C1 segment of cervical spinal cord (tissue), 14 donors: ENCODE measurements at regions not wholly inside any gene's neighbourhood (a gene's known extent, or its start where the extent isn't known, plus 50 kb on each side); places are given as distances from the start of the nearest gene placed in this dataset.

ENCODE experiments used
- DNase-seq, 14 donors: peaks; one replicate each; lab custom pipeline; 2025; lab: John Stamatoyannopoulos, UW

DNA sequence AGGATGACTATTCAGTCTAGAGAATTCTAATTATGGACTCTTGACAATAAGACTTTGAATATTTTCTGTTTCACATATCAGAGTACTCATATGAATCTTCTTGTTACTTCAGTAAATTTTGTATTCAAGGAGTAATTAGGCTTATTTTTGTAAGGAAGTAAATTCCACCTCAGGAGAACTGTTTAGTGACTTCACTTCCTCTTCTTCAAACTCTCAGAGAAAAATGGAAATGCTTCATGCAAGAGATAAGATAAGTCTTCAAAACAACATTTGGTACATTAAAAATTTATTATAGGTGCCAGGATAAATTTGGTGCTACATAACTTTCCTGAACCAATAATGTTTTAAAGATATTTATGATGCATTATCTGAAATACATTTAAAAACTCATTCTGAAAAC lies 1421.9 kb downstream of the PCDH7 start:
- DNase-seq, result no peak

DNA sequence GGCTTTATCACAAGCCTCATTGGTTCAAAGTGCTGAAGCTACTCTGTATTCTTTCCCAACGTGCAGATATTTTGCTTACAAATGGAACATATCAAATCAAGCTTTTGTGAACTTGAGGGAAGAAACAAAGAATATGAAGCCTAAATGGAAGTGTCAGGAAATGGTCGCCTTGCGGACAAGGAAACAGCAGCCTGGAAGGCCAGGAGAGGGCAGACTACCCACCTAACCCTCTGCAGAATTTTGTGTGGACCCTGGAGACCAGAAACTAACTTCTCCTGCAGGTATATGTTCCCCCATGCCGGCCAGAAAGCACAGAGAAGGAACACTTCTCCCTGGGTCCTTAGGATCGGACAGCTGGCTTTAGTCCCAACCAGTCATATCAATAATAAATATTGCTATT lies 1425.8 kb downstream of the PCDH7 start:
- no peak for DNase-seq

DNA sequence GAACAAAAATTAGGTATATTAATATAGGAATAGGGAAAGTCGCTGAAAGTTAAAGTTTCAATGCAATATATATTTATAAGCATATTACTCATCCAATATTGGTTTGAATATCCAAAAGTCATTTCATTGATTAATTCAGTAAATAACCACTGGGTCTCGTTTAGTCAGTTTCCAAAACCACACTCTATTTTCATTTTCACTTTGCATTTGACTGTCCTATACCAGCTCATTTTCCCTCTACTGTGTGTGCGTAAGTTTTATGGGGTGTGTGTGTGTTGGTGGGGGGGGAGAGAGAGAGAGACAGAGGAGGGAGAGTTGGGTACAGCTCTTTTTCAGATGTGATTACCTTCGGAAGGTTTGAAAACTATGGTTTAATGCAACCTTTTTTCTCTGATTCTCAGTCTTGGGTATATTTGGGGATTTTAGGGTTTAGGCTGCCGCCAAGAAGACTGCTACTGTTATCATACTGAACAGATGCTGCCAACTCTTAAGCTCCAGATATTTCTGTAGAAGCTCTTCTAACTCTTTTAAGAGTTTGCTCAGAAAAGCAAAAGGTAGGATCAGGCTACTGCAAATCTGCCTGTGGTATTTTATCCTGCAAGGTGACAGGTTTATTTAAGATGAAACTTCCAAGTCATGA lies 1427.4 kb downstream of the PCDH7 start:
- no peak for DNase-seq

- no peak for DNase-seq
These were observed 1428.0 kb downstream of the PCDH7 start for GRCh38 chr4:32148111-32148666.

DNA sequence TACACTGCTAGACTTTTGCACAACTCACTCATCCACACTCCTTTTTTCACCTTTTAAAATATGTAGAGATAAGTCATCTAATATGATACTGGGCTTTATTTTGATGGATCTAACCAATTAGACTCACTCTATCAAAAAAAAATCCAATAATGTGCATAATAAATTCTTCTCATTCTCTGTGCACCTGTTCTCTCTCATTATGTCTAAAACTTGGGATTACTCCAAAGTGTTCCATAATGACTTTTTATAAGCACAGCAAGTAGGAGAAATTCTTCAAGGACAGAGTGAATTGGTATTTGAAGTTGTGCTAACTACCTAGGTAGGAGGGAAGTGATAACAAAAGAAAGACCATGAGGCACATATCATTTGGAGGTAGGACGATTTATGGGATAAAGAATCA lies 1438.8 kb downstream of the PCDH7 start:
- no peak for DNase-seq

DNA sequence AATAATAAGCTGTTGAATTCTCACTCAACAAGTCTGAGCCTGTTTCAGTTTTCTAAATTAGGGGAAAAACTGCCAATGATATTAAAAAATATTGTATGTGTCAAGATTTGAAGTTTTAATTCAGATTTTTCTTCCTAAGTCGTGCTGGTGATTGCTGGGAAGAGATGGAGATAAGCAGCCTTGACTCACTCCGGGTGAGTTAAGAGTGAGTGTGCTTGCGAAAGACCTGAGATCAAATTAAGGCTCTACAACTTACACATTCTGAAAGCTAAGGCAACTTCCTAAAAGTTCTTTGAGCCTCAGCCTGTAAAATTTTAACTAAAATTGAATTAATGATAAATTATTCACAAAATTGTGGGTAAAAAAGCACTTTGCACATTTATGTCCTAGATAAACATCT lies 1441.2 kb downstream of the PCDH7 start:
- no peak for DNase-seq

DNA sequence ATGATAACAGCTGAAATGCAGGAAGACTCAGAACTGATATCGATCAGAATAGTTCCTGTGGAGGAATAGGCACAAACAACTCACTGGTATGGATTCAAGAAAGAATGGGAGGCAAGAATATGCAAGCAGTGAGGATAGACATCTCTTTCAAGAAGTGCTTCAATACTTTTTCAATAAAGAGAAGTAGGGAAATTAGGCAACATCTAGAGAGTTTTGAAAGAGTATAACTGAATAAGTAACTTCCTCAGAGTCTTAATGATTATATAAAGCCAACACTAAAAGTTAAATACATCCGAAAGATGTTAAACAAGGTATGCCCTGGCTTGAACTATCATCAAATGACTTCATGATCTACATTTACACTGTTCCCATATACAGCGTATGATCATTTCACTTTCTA lies 1443.0 kb downstream of the PCDH7 start:
- DNase-seq, result no peak

DNA sequence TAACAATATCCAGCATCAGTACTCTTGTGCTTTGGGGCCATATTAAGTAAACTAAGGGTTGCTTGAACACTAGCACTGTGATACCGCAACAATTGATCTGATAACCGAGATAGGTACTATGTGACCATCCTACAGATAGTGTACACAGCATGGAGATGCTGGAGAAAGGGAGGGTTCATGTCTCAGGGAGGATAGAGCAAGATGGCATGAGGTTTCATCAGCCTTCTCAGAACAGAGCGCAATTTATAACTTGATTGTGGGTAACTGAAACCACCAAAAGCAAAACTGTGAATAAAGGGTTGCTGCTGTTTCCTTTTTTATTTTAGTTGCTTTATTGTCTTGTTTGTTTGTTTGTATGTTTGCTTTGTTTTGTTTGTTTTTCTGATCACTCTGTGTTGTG lies 1449.7 kb downstream of the PCDH7 start:
- no peak for DNase-seq

GRCh38 chr4:32172086-32172485 lies 1451.9 kb downstream of the PCDH7 start:
- DNase-seq, result no peak

DNA sequence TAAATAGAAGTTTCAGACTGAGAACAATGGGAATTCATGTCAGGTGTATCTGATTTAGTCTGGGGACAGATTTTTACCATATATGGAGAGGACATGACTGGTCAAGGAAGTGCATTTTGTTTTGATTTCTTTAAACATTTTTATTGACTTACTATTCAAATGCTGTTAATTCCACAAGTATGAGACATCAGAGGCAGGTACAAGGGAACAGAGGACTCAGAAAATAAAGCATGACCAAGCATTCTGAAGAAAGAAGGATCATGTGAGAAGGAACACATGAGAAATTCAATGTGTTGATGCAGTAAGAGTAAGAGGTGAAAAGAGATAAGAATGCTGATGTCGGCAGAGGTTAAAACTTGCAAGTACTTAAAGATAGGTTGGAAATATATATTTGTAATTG lies 1452.6 kb downstream of the PCDH7 start:
- DNase-seq, result no peak

DNA sequence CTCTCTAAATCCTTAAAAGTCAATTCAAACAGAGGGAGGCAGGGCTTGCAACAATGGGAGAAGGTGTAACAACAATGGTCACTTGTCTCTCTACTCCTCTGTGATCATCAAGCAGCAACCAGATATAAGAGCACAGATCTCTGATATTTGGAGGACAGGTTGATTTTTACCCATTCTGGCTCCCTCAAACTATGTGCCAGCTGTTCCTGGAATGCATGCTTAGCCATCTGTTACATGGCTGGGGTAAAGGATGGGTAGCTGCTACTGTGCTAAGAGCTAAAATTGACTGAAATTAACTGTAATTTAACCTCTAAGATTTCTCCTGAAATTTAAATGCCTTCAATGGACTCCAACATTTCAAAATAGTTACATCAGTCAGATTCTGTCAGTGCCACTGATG lies 1459.9 kb downstream of the PCDH7 start:
- no peak for DNase-seq

DNA sequence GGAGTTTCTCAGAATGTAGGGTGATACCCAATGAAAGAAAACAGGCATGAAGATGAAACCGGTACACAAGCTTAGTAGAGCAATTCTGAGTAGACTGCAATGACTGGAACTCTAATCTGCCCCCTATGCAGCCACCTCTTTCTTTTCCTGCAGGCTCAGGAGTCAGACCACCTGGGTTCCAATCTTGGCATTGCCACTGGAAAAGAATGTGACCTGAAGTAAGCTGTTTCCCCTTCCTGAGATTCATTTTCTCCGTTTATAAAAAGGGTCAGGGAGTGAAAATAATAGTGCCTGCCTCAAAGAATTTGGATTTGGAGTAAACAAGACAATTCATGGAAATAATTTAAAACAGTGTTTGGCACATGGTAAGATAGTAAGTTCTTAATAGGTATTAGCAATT lies 1464.0 kb downstream of the PCDH7 start:
- DNase-seq, result no peak

- no peak for DNase-seq
These were observed 1469.0 kb downstream of the PCDH7 start for GRCh38 chr4:32189130-32189529.

- no peak for DNase-seq
These were observed 1469.6 kb downstream of the PCDH7 start for GRCh38 chr4:32189788-32190187.

DNA sequence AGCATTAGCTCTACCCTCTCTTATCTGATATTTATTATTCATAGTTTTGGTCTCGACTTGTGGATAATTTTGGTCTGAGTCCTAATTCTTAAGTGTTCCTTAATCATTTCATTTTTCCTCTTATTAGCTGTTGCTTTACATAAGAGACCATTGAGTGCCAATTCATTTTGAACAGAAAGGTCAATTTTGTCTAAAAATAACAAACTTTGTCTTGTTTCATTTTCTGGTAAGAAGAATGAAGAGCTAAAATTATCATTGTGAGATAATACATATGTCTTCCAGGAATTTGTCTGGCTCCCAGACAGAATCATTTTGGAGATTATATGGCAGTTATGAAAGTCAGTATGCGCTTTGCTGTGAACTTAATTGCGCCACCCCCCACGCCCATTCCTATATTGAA lies 1471.8 kb downstream of the PCDH7 start:
- DNase-seq, result no peak

DNA sequence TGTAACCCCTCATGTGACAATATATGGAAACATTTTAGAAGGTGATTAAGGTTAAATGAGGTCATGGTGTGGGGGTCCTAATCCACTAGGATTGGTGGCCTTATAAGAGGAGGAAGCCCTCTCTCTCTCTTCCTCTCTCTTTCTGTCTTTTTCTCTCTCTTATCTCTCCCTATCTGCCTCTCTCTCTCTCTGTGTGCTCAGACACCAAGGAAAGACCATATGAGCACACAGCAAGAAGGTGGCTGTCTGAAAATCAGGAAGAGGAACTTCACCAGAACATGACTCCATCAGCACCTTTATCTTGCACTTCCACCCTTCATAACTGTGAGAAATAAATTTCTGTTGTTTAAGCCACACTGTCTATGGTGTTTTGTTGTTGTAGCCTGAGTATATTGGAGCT lies 1472.2 kb downstream of the PCDH7 start:
- no peak for DNase-seq

DNA sequence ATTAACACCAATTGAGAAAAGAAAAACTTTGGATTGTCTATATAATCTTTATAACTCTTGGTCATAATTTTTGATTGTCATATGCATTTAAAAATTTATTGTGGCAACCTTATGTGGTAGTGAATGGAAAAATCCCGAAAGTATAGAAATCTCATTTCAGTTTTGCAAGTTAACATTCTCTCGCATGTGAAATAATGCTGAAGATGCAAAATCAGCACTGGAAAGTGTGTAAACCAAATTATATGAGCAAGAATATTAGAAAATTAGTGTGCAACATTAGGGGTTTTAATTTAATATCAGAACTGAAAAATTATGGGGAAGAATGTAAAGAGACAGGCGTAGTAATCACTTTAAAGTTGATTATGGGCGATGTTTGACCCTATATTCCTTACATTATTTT lies 1472.8 kb downstream of the PCDH7 start:
- no peak for DNase-seq

DNA sequence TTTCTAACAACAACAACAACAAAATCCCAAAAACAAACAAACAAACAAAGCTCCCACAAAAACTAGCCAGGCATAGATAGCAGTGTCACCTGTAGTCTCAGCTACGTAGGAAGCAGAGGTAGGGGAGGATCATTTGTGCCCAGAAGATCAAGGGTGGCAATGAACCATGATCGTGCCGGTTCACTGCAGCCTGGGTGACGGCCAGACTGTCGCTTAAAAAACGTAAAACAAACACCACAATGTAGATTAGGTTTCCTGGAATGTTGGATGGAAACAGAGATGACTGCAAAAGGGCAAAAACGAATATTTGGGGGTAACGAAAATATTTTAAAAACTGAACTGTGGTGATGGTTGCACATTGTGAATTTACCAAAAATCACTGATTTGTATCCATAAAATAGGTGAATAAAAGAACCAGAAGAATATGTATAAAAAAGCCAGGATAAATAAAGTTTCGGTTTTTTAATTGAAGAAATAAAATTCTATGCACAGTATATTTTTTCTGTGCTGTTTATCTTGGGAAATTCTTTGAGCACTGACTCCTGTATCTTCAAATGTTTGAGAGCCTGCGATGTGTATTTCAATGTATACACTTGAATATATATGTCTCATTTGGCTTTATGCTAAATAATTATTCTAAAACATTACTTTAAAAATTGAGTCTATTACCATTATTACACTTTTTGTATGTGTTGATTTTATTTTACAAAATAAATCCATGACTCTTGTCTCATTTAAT lies 1477.0 kb downstream of the PCDH7 start:
- no peak for DNase-seq

DNA sequence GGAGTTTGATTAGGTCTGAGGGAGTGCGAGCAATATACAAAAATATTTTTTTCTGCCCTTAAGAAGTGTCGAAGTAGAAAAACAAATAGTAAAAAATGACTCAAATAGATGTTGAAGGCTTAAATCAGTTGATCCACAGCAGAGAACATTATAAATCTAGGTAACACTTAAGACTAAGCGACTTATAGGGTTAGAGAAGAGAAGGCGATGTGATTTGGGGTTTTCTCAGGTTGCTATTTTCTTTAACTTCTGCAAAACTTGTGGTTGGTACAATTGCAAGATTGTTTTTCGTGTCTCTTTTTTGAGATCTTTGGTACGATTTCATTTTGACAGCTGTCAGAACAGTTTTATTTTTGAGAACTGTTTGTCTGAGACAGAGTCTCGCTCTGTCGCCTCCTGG lies 1479.5 kb downstream of the PCDH7 start:
- no peak for DNase-seq

DNA sequence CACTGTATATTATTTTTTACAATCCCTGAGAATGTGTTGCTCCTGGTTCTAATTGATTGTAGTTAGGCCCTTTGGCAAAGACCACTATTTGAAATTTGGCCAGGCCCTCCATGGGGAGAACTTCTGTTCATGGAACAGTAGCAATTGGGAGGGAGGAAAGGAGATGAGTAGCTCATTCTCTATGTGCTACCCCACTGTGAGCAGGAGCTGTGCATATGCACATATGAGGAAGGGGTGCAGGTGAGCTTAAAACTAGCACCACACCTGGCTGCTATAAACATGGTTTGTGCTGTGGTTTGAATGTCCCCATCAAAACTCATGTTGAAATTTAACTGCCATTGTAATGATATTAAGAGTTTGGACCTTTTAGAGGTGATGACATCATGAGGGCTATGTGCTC lies 1483.2 kb downstream of the PCDH7 start:
- DNase-seq, result no peak

DNA sequence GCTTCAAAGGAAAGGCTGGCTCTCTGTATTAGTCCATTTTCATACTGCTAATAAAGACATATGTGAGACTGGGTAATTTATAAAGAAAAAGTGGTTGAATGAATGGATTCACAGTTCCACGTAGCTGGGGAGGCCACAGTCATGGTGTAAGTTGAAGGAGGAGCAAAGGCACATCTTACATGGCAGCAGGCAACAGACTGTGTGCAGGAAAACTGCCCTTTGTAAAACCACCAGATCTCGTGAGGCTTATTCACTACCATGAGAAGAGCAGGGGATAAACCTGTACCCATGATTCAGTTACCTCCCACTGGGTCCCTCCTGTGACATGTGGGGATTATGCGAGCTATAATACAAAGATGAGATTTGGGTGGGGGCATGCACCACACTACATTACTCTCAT lies 1486.6 kb downstream of the PCDH7 start:
- no peak for DNase-seq

DNA sequence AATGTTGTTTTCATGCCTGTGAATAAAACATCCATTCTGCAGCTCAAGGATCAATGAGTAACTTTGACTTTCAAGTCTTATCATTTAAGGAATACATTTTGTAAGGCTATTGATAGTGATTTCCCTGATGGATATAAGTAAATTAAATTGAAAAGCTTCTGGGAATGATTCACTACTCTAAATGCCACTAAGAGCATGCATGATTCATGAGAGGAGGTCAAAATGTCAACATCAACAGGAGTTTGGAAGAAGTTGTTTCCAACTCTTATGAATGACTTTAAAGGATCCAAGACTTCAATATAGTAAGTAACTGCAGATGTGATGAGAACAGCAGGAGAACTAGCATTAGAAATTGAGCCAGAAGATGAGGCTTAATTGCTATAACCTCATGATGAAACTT lies 1487.3 kb downstream of the PCDH7 start:
- no peak for DNase-seq

GRCh38 chr4:32215277-32215676 lies 1495.1 kb downstream of the PCDH7 start:
- DNase-seq, result no peak
